ENCODE measurements at regions not wholly inside any gene's neighbourhood (a gene's known extent, or its start where the extent isn't known, plus 50 kb on each side); places are given as distances from the start of the nearest gene placed in this dataset.

DNA sequence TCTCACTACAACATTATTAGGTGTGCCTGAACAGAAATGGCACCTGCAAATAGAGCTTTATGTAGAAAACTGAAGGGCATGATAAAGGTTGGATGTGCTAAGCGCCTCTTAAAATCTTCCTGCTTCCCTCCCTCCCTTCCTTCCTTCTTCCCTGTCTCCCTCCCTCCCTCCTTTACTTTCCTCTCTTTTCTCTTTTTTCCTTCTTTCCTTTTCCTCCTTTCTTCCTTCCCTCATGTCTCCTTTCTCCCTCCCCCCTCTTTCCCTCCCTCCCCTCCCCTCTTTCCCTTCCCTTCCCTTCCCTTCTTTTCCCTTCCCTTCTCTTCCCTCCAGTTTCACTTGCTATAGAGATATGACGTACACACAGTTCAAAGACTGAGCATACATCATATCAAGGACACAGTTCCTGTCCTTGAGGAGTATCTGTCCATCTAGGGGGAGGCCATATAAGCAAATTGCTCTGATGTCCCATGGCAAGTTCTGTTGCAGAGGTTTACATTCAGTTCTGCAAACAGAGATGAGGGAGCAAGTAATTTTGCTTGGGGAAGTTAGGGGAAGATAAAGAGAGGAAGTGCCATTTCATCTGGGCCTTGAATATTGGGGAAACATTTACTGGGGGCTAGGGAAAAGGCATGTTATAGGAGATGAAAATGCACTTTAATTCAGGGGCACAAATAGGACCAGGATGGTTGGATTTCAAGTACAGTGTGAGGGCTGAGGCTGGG, 79.0 kb upstream of the EEF1E1 start:
- no peak for DNase-seq (ENCODE audit: extremely low read depth, low read depth)
- no peak for TF ChIP-seq CTCF (IDR thresholded peaks at IDR 0.05; ENCODE audit: low read depth, low read length)

GRCh38 chr6:8180327-8181159, 78.2 kb upstream of the EEF1E1 start:
- TF ChIP-seq CTCF (IDR thresholded peaks at IDR 0.05; ENCODE audit: low read depth, low read length) = no peak
- peak; percentile 34 for DNase-seq (ENCODE audit: extremely low read depth, low read depth)

- no peak for TF ChIP-seq CTCF (IDR thresholded peaks at IDR 0.05; ENCODE audit: low read depth, low read length)
- DNase-seq (ENCODE audit: extremely low read depth, low read depth) = no peak
Measured at GRCh38 chr6:8177721-8178120, 75.4 kb upstream of the EEF1E1 start.

DNA sequence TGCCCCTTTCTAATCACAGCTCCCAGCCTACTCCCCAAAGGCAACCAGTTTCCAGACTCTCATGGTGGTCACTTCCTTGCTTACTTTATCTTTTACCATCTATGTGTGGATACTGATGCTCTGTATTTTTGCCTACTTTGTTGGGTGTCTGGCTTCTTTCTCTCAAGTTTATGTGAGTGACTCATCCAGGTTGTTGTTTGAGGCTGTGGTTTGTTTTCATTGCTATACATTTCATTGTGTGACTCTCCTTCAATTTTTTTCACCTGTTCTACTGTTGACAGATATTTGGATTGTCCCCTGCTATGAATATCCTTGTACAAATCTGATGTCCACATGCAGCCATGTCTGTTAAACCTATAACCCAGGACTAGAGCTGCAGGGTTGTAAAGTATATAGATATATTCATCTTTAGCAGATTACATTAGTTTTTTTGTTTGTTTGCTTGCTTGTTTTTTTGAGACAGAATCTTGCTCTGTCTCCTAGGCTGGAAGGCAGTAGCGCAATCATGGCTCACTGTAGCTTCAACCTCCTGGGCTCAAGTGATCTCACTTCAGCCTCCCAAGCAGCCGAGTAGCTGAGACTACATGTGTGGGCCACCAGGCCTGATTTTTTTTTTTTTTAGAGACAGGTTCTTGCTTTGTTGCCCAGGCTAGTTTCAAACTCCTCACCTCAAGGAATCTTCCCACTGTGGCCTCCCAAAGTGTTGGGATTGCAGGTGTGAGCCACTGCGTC, 72.9 kb upstream of the EEF1E1 start:
- DNase-seq (ENCODE audit: extremely low read depth, low read depth) = no peak
- no peak for TF ChIP-seq CTCF (IDR thresholded peaks at IDR 0.05; ENCODE audit: low read depth, low read length)

GRCh38 chr6:8174571-8174970, 72.2 kb upstream of the EEF1E1 start:
- no peak for DNase-seq (ENCODE audit: extremely low read depth, low read depth)
- TF ChIP-seq CTCF (IDR thresholded peaks at IDR 0.05; ENCODE audit: low read depth, low read length) = no peak

DNA sequence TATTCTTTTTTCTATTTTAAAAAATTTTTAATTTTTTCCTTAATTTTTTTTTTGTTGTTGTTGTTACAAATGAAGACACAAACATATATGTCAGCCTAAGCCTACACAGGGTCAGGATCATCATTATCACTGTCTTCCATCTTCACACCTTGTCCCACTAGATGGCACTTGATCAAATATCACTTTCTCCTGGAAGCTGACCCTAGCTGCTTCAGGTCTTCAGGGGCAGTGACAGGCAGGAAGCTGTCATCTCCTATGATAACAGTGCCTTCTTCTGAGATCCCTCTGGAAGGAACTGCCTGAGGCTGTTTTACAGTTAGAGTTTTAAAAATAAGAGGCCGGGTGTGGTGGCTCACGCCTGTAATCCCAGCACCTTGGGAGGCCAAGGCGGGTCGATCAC, 70.2 kb upstream of the EEF1E1 start:
- no peak for TF ChIP-seq CTCF (IDR thresholded peaks at IDR 0.05; ENCODE audit: low read depth, low read length)
- DNase-seq (ENCODE audit: extremely low read depth, low read depth) = no peak

GRCh38 chr6:8170754-8171153, 68.4 kb upstream of the EEF1E1 start:
- DNase-seq (ENCODE audit: extremely low read depth, low read depth) = no peak
- no peak for TF ChIP-seq CTCF (IDR thresholded peaks at IDR 0.05; ENCODE audit: low read depth, low read length)

All from AG09319 (cell line).